HEK293T (cell line): ENCODE measurements at regions not wholly inside any gene's neighbourhood (a gene's known extent, or its start where the extent isn't known, plus 50 kb on each side); places are given as distances from the start of the nearest gene placed in this dataset.

Experiments
- CTCF ChIA-PET: fragments of 350-600 bp; formaldehyde crosslinking; extraction: SDS; loops from one replicate; lab custom pipeline; 2021; ENCODE audit warnings: antibody characterized with exemption, inconsistent platforms; lab: Yijun Ruan, JAX
- POLR2A ChIA-PET: fragments of 350-600 bp; formaldehyde crosslinking; extraction: SDS; loops from one replicate; lab custom pipeline; 2020; ENCODE audit warnings: antibody characterized with exemption, inconsistent platforms; lab: Yijun Ruan, JAX
- DNase-seq: peaks from one replicate; pipeline ENCODE4 v3.0.0; 2012; ENCODE audit warnings: mixed read lengths; ENCODE audit errors: extremely low spot score
- ARNT ChIP-seq: fragments of 450-650 bp; IDR thresholded peaks from 2 replicates; pipeline ENCODE4 v1.6.1; 2017; ENCODE audit warnings: mild to moderate bottlenecking
- BHLHE40 ChIP-seq: fragments of 450-650 bp; IDR thresholded peaks from 2 replicates; pipeline ENCODE4 v1.6.1; 2016; ENCODE audit warnings: mild to moderate bottlenecking, moderate library complexity, borderline replicate concordance
- CTBP1 ChIP-seq: fragments of 450-650 bp; IDR thresholded peaks from 2 replicates; pipeline ENCODE4 v1.6.1; 2016; ENCODE audit warnings: borderline replicate concordance
- ELF4 ChIP-seq: fragments of 450-650 bp; IDR thresholded peaks from 2 replicates; pipeline ENCODE4 v1.6.1; 2017; ENCODE audit warnings: antibody characterized with exemption
- FOXA1 ChIP-seq: fragments of 450-650 bp; IDR thresholded peaks from 2 replicates; pipeline ENCODE4 v1.6.1; 2016; ENCODE audit warnings: mild to moderate bottlenecking
- FOXK2 ChIP-seq: fragments of 450-650 bp; IDR thresholded peaks from 2 replicates; pipeline ENCODE4 v1.6.1; 2016; ENCODE audit warnings: mild to moderate bottlenecking
- FOXM1 ChIP-seq: fragments of 450-650 bp; IDR thresholded peaks from 2 replicates; pipeline ENCODE4 v1.6.1; 2017; ENCODE audit warnings: mild to moderate bottlenecking, borderline replicate concordance
- HDGF ChIP-seq: fragments of 450-650 bp; IDR thresholded peaks from 2 replicates; pipeline ENCODE4 v1.6.1; 2017; ENCODE audit warnings: antibody characterized with exemption, borderline replicate concordance
- L3MBTL2 ChIP-seq: fragments of 450-650 bp; conservative IDR thresholded peaks from 2 replicates; pipeline ENCODE4 v1.6.1; 2016; ENCODE audit warnings: mild to moderate bottlenecking
- LEF1 ChIP-seq: fragments of 450-650 bp; IDR thresholded peaks from 2 replicates; pipeline ENCODE4 v1.6.1; 2017; ENCODE audit warnings: mild to moderate bottlenecking, borderline replicate concordance
- NFRKB ChIP-seq: fragments of 450-650 bp; IDR thresholded peaks from 2 replicates; pipeline ENCODE4 v1.6.1; 2016; ENCODE audit warnings: mild to moderate bottlenecking, moderate library complexity
- PKNOX1 ChIP-seq: fragments of 450-650 bp; IDR thresholded peaks from 2 replicates; pipeline ENCODE4 v1.6.1; 2016
- SP1 ChIP-seq: fragments of 450-650 bp; IDR thresholded peaks from 2 replicates; pipeline ENCODE4 v1.6.1; 2017
- SUZ12 ChIP-seq: fragments of 450-650 bp; IDR thresholded peaks from 2 replicates; pipeline ENCODE4 v1.6.1; 2016; ENCODE audit warnings: mild to moderate bottlenecking
- TARDBP ChIP-seq: fragments of 450-650 bp; IDR thresholded peaks from 2 replicates; pipeline ENCODE4 v1.6.1; 2016
- ZNF384 ChIP-seq: fragments of 450-650 bp; IDR thresholded peaks from 2 replicates; pipeline ENCODE4 v1.6.1; 2016

- ChIA-PET POLR2A (no interaction called here), CTCF (no interaction called here)
- TF ChIP-seq SUZ12 (no peak), TARDBP (no peak), NFRKB (no peak), ELF4 (no peak), BHLHE40 (no peak), CTBP1 (no peak)
- DNase-seq = no peak
Measured at GRCh38 chr1:188930382-188930781, 1547.3 kb downstream of the BRINP3 start.

- POLR2A ChIA-PET = no interaction called here
- CTCF ChIA-PET = no interaction called here
- DNase-seq = no peak
- no peak for TF ChIP-seq ZNF384
- no peak for TF ChIP-seq PKNOX1
- no peak for TF ChIP-seq FOXK2
- no peak for TF ChIP-seq FOXM1
- no peak for TF ChIP-seq LEF1
- TF ChIP-seq BHLHE40 = no peak
- no peak for TF ChIP-seq HDGF
- no peak for TF ChIP-seq SUZ12
- TF ChIP-seq FOXA1 = no peak
- TF ChIP-seq ARNT = no peak
- no peak for TF ChIP-seq CTBP1
- TF ChIP-seq NFRKB = no peak
- no peak for TF ChIP-seq TARDBP
- no peak for TF ChIP-seq ELF4
- TF ChIP-seq SP1 = no peak
- TF ChIP-seq L3MBTL2 = no peak
Measured at GRCh38 chr1:188931506-188931905, 1546.2 kb downstream of the BRINP3 start.

DNA sequence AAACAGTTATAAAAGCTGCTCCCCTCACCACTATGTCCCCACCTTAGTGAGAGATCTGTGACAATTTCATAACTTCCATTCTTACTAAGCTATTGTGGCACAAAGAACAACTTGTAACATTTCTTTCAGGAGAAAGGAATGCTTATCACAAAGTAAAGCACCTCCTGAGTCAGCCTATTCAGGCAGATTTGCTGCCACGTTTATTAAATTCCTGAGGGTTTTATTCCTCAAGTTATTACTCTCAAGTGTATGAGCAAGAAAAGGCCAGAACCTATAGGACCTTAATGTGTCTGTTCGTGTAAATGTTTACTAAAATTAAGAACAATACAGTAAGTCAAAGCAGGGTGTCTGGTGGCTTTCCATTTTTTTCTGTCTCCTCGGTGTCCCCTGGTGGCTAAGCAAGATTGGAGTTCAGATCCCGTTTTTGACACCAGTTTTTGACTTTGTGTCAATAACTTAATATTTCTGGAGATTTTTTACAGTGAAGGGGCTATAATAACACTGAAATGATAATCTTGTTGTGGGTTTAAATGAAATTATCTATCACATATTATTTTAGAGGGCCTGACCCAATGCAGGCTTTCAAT lies 1539.6 kb downstream of the BRINP3 start:
- POLR2A ChIA-PET = no interaction called here
- peak; percentile 5 for DNase-seq
- CTCF ChIA-PET = no interaction called here
- TF ChIP-seq SUZ12 (no peak), NFRKB (no peak), HDGF (no peak), SP1 (no peak), FOXK2 (no peak), L3MBTL2 (no peak), BHLHE40 (no peak)

- no peak for DNase-seq
- ChIA-PET CTCF (no interaction called here), POLR2A (no interaction called here)
- no peak for TF ChIP-seq BHLHE40
- no peak for TF ChIP-seq HDGF
- no peak for TF ChIP-seq PKNOX1
- TF ChIP-seq CTBP1 = no peak
- TF ChIP-seq LEF1 = no peak
- no peak for TF ChIP-seq ZNF384
- no peak for TF ChIP-seq NFRKB
- TF ChIP-seq L3MBTL2 = no peak
Measured at GRCh38 chr1:188941986-188942385, 1535.7 kb downstream of the BRINP3 start.

DNA sequence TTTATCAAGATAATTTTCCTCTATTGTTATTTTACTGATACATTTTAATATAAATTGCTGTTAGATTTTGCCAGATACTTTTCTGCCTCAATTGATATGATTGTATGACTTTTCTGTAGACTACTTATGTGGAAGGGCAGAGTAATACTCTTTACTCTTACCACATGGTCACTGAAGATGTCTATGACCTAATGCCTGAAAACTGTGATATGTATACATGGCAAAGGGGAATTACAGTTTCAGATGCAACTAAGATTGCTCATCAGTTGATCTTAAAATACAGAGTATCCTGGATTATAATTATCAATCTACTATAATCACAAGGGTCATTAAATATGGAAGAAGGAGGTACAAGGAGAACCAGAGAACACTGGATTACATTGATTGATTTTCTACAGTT lies 1528.0 kb downstream of the BRINP3 start:
- ChIA-PET CTCF (no interaction called here), POLR2A (no interaction called here)
- no peak for DNase-seq
- no peak for TF ChIP-seq FOXK2
- no peak for TF ChIP-seq NFRKB
- TF ChIP-seq FOXA1 = no peak
- no peak for TF ChIP-seq BHLHE40
- TF ChIP-seq FOXM1 = no peak
- TF ChIP-seq PKNOX1 = no peak
- TF ChIP-seq L3MBTL2 = no peak
- no peak for TF ChIP-seq HDGF
- no peak for TF ChIP-seq CTBP1
- no peak for TF ChIP-seq LEF1
- TF ChIP-seq SP1 = no peak
- TF ChIP-seq ARNT = no peak
- TF ChIP-seq ELF4 = no peak
- no peak for TF ChIP-seq SUZ12
- no peak for TF ChIP-seq ZNF384
- TF ChIP-seq TARDBP = no peak

DNA sequence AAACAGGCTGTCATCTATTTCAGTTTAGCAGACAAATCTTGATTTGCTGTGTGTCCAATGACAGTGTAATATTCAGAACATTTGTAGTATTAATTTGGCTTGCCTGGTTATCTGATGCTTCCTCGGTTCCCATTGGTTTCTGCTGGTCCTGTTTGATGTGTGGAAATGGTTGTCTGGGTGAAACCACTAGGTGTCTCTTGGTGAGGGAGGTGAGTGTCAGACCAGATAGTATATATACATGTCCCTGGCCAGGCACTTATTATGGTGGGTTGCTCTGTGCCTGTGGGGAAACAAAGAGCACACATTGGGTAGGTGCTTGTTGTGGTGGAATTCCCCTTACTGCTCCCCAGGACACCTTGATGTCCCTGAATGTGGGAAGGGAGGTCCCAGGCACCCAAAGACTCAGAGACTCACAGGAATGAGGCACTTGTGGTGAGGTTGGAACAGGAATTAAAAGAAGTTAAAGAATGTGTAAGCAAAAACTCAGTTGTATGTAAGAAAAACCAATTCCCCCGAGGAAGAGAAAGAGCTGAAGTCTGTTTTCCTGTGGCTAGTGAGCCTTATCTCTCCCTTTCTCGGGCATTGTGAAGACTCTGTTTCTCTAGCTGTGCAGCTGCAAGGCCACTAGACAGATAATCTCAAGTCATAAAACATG lies 1519.1 kb downstream of the BRINP3 start:
- TF ChIP-seq NFRKB (no peak), BHLHE40 (no peak)
- DNase-seq = no peak
- POLR2A ChIA-PET = no interaction called here
- CTCF ChIA-PET = no interaction called here
